IPS-18a (cell line): ENCODE measurements at regions not wholly inside any gene's neighbourhood (a gene's known extent, or its start where the extent isn't known, plus 50 kb on each side); places are given as distances from the start of the nearest gene placed in this dataset.

Experiments used
- H3K27ac ChIP-seq: one replicate; pipeline ENCODE4 v1.5.1; 2013; ENCODE audit warnings: low read length
- H3K27me3 ChIP-seq: one replicate; pipeline ENCODE4 v1.6.1; 2013; ENCODE audit warnings: mild to moderate bottlenecking, low read length; ENCODE audit not compliant: control insufficient read depth, insufficient read depth
- H3K36me3 ChIP-seq: one replicate; pipeline ENCODE4 v1.6.1; 2013; ENCODE audit warnings: low read depth, low read length; ENCODE audit not compliant: control insufficient read depth
- H3K4me1 ChIP-seq: one replicate; pipeline ENCODE4 v1.6.1; 2013; ENCODE audit warnings: low read depth, low read length; ENCODE audit not compliant: control insufficient read depth
- H3K4me3 ChIP-seq: one replicate; pipeline ENCODE4 v1.5.1; 2013; ENCODE audit warnings: low read length
- H3K9ac ChIP-seq: one replicate; pipeline ENCODE4 v1.6.1; 2013; ENCODE audit warnings: mild to moderate bottlenecking, low read length, moderate library complexity
- H3K9me3 ChIP-seq: one replicate; pipeline ENCODE4 v1.6.1; 2013; ENCODE audit warnings: low read depth, low read length; ENCODE audit not compliant: control insufficient read depth

- Histone ChIP-seq H3K27ac (no peak overlapping the region), H3K9me3 (no peaks in the 10 kb centered on the region), H3K27me3 (no peaks in the 10 kb centered on the region), H3K36me3 (no peaks in the 10 kb centered on the region), H3K4me3 (no peak overlapping the region), H3K4me1 (no peaks in the 10 kb centered on the region), H3K9ac (no peak overlapping the region)
These were observed 1178.8 kb downstream of the ZPLD1 start for GRCh38 chr3:103613397-103614156.

- Histone ChIP-seq H3K27me3 (no peaks in the 10 kb centered on the region), H3K4me1 (no peaks in the 10 kb centered on the region), H3K9ac (no peak overlapping the region), H3K4me3 (no peak overlapping the region), H3K36me3 (no peaks in the 10 kb centered on the region), H3K27ac (no peak overlapping the region), H3K9me3 (no peaks in the 10 kb centered on the region)
These were observed 1179.9 kb downstream of the ZPLD1 start for GRCh38 chr3:103614719-103615118.

GRCh38 chr3:103617961-103618360 lies 1183.1 kb downstream of the ZPLD1 start:
- Histone ChIP-seq H3K36me3 (no peaks in the 10 kb centered on the region), H3K27me3 (no peaks in the 10 kb centered on the region), H3K27ac (no peak overlapping the region), H3K9me3 (no peaks in the 10 kb centered on the region), H3K9ac (no peak overlapping the region), H3K4me1 (no peaks in the 10 kb centered on the region), H3K4me3 (no peak overlapping the region)

- H3K27ac ChIP-seq, result no peak overlapping the region
- no peaks in the 10 kb centered on the region for H3K4me1 ChIP-seq
- no peak overlapping the region for H3K9ac ChIP-seq
- H3K4me3 ChIP-seq, result no peak overlapping the region
- H3K9me3 ChIP-seq, result peaks cover 2% of the 10 kb centered on the region
- H3K27me3 ChIP-seq, result no peaks in the 10 kb centered on the region
- H3K36me3 ChIP-seq, result no peaks in the 10 kb centered on the region
These were observed 1189.5 kb downstream of the ZPLD1 start for GRCh38 chr3:103624271-103624670.

- no peaks in the 10 kb centered on the region for H3K36me3 ChIP-seq
These were observed 1194.6 kb downstream of the ZPLD1 start for GRCh38 chr3:103629391-103629790.

GRCh38 chr3:103644450-103644849 lies 1209.6 kb downstream of the ZPLD1 start:
- no peak overlapping the region for H3K4me3 ChIP-seq
- H3K4me1 ChIP-seq, result no peaks in the 10 kb centered on the region
- no peaks in the 10 kb centered on the region for H3K27me3 ChIP-seq

More at GRCh38 chr3:103629391-103629790, 1194.6 kb downstream of the ZPLD1 start:
- Histone ChIP-seq H3K4me1 (no peaks in the 10 kb centered on the region), H3K4me3 (no peak overlapping the region), H3K9me3 (peaks cover 19% of the 10 kb centered on the region), H3K27me3 (no peaks in the 10 kb centered on the region), H3K9ac (no peak overlapping the region), H3K27ac (no peak overlapping the region)

GRCh38 chr3:103653996-103654395 lies 1219.2 kb downstream of the ZPLD1 start:
- Histone ChIP-seq H3K27ac (no peak overlapping the region), H3K36me3 (no peaks in the 10 kb centered on the region)

More at GRCh38 chr3:103644450-103644849, 1209.6 kb downstream of the ZPLD1 start:
- no peak overlapping the region for H3K27ac ChIP-seq
- no peaks in the 10 kb centered on the region for H3K36me3 ChIP-seq
- no peaks in the 10 kb centered on the region for H3K9me3 ChIP-seq
- H3K9ac ChIP-seq, result no peak overlapping the region

GRCh38 chr3:103657756-103658155 lies 1222.9 kb downstream of the ZPLD1 start:
- Histone ChIP-seq H3K27ac (no peak overlapping the region), H3K9ac (no peak overlapping the region), H3K27me3 (no peaks in the 10 kb centered on the region), H3K9me3 (no peaks in the 10 kb centered on the region), H3K36me3 (no peaks in the 10 kb centered on the region), H3K4me1 (peaks cover 13% of the 10 kb centered on the region), H3K4me3 (no peak overlapping the region)

More at GRCh38 chr3:103653996-103654395, 1219.2 kb downstream of the ZPLD1 start:
- Histone ChIP-seq H3K4me1 (peaks cover 13% of the 10 kb centered on the region), H3K4me3 (no peak overlapping the region), H3K9me3 (no peaks in the 10 kb centered on the region), H3K27me3 (no peaks in the 10 kb centered on the region), H3K9ac (no peak overlapping the region)

GRCh38 chr3:103660810-103661209 lies 1226.0 kb downstream of the ZPLD1 start:
- Histone ChIP-seq H3K4me1 (peaks cover 7% of the 10 kb centered on the region), H3K9ac (no peak overlapping the region), H3K4me3 (no peak overlapping the region), H3K27ac (no peak overlapping the region), H3K27me3 (no peaks in the 10 kb centered on the region), H3K36me3 (no peaks in the 10 kb centered on the region), H3K9me3 (no peaks in the 10 kb centered on the region)

- H3K27ac ChIP-seq, result no peak overlapping the region
- no peak overlapping the region for H3K9ac ChIP-seq
- H3K4me1 ChIP-seq, result no peaks in the 10 kb centered on the region
- no peaks in the 10 kb centered on the region for H3K27me3 ChIP-seq
- H3K36me3 ChIP-seq, result no peaks in the 10 kb centered on the region
- no peaks in the 10 kb centered on the region for H3K9me3 ChIP-seq
- H3K4me3 ChIP-seq, result no peak overlapping the region
These were observed 1227.8 kb downstream of the ZPLD1 start for GRCh38 chr3:103662591-103662990.

- H3K36me3 ChIP-seq, result no peaks in the 10 kb centered on the region
- no peak overlapping the region for H3K4me3 ChIP-seq
- H3K4me1 ChIP-seq, result no peaks in the 10 kb centered on the region
- H3K9me3 ChIP-seq, result no peaks in the 10 kb centered on the region
- H3K27ac ChIP-seq, result no peak overlapping the region
- H3K27me3 ChIP-seq, result no peaks in the 10 kb centered on the region
- H3K9ac ChIP-seq, result no peak overlapping the region
These were observed 1237.5 kb downstream of the ZPLD1 start for GRCh38 chr3:103672346-103672745.

GRCh38 chr3:103684904-103685303 lies 1250.1 kb downstream of the ZPLD1 start:
- no peak overlapping the region for H3K9ac ChIP-seq
- no peaks in the 10 kb centered on the region for H3K9me3 ChIP-seq
- H3K4me1 ChIP-seq, result no peaks in the 10 kb centered on the region
- no peak overlapping the region for H3K27ac ChIP-seq
- no peaks in the 10 kb centered on the region for H3K27me3 ChIP-seq
- H3K36me3 ChIP-seq, result no peaks in the 10 kb centered on the region
- H3K4me3 ChIP-seq, result no peak overlapping the region
